Neural cell (in vitro differentiated cells): ENCODE measurements at regions not wholly inside any gene's neighbourhood (a gene's known extent, or its start where the extent isn't known, plus 50 kb on each side); places are given as distances from the start of the nearest gene placed in this dataset.

ENCODE experiments used
- CTCF ChIP-seq: fragments of 450-650 bp; IDR thresholded peaks from 2 replicates; pipeline ENCODE4 v1.5.1; 2014; ENCODE audit warnings: antibody characterized with exemption, mild to moderate bottlenecking, moderate library complexity; ENCODE audit not compliant: poor library complexity, severe bottlenecking
- POLR2AphosphoS5 ChIP-seq: IDR thresholded peaks from 2 replicates; pipeline ENCODE4 v1.6.1; 2012

DNA sequence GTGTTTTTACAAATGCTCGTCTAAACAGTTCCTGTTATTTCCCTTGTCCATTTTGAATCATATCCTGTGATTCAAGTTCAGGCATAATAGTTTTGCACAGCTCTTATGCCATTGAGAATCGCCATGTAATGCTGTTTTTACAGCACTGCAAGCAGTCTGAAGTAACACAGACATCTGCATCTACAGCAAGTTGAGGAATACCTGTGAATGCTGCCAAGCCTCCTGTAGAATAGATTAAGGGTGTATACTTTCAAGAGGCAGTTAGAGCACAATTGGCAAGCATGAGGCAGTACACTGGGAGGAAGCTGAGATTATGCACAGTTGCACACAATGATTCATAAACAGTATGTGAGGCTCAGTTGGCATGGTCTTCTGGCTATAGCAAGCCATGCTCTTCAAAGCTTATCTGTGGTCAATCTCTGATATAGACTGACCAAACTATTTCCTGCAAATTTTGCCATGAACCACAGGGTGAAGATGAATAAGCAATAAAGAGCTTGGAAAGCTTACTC lies 121.9 kb upstream of the AKR1E2 start:
- no peak for TF ChIP-seq POLR2AphosphoS5
- no peak for TF ChIP-seq CTCF
